SK-N-DZ (cell line): ENCODE measurements at regions not wholly inside any gene's neighbourhood (a gene's known extent, or its start where the extent isn't known, plus 50 kb on each side); places are given as distances from the start of the nearest gene placed in this dataset.
A peak's percentile ranks its signal among the peaks of the same experiment; 100 is the strongest.

Source experiments
- DNase-seq: peaks from one replicate; pipeline ENCODE4 v3.0.0-alpha.2; 2015; ENCODE audit warnings: low spot score
- small RNA-seq, 2 experiments: library from RNA; depleted of rRNA; stranded (forward); fragments of <200 nt; gene quantifications; one replicate each; pipeline ENCODE3, GENCODE V24; 2014

GRCh38 chr4:166628454-166628853 lies 605.8 kb downstream of the SPOCK3 start:
- DNase-seq = no peak

- DNase-seq = no peak
Measured at GRCh38 chr4:166635367-166635766, 598.9 kb downstream of the SPOCK3 start.

GRCh38 chr4:166637816-166638215 lies 596.5 kb downstream of the SPOCK3 start:
- DNase-seq = no peak

- DNase-seq = no peak
Measured at GRCh38 chr4:166655231-166655630, 579.1 kb downstream of the SPOCK3 start.

GRCh38 chr4:166655705-166656104 lies 578.6 kb downstream of the SPOCK3 start:
- no peak for DNase-seq

- DNase-seq = no peak
Measured at GRCh38 chr4:166657261-166657660, 577.0 kb downstream of the SPOCK3 start.

- no peak for DNase-seq
Measured at GRCh38 chr4:166658585-166658984, 575.7 kb downstream of the SPOCK3 start.

- no peak for DNase-seq
Measured at GRCh38 chr4:166662266-166662843, 571.9 kb downstream of the SPOCK3 start.

GRCh38 chr4:166670341-166670740 lies 564.0 kb downstream of the SPOCK3 start:
- DNase-seq = no peak

GRCh38 chr4:166673911-166674310 lies 560.4 kb downstream of the SPOCK3 start:
- DNase-seq = no peak

- no peak for DNase-seq
Measured at GRCh38 chr4:166675411-166675810, 558.9 kb downstream of the SPOCK3 start.

GRCh38 chr4:166680796-166681195 lies 553.5 kb downstream of the SPOCK3 start:
- peak; percentile 68 for DNase-seq

- DNase-seq = no peak
Measured at GRCh38 chr4:166682200-166682599, 552.1 kb downstream of the SPOCK3 start.

Small RNAs in the stretch of these regions (small RNA-seq; reads per million reads assigned to genes)
- gene RF00019 = 0 reads per million in 2 experiments
